ENCODE measurements at regions not wholly inside any gene's neighbourhood (a gene's known extent, or its start where the extent isn't known, plus 50 kb on each side); places are given as distances from the start of the nearest gene placed in this dataset.

GRCh38 chr20:54848984-54849538 lies 373.7 kb downstream of the DOK5 start:
- TF ChIP-seq CTCF (IDR thresholded peaks at IDR 0.05; ENCODE audit: low read depth, low read length) (no peak), MYC (IDR thresholded peaks at IDR 0.05; ENCODE audit: low read depth, low read length) (no peak)
